GM20431 (cell line): ENCODE measurements at regions not wholly inside any gene's neighbourhood (a gene's known extent, or its start where the extent isn't known, plus 50 kb on each side); places are given as distances from the start of the nearest gene placed in this dataset.
"Not testable (repeated sequence)": the region's sequence is repeated elsewhere in the genome, so short reads cannot be mapped to it uniquely, and the experiment has no call there.

ENCODE experiments used
- in situ Hi-C: fragments of 300-500 bp; cut with MseI, MboI; formaldehyde crosslinking; loops from one replicate; pipeline ENCODE4 v1.15.0; 2020; ENCODE audit warnings: low sequenced_read_pairs; ENCODE audit not compliant: unreplicated experiment

GRCh38 chr22:34639911-34640310, 426.0 kb upstream of the ISX start:
- in situ Hi-C loops, result no loop called here

GRCh38 chr22:34645375-34645774, 420.6 kb upstream of the ISX start:
- in situ Hi-C loops, result no loop called here

GRCh38 chr22:34669001-34669400, 397.0 kb upstream of the ISX start:
- in situ Hi-C loops, result no loop called here

DNA sequence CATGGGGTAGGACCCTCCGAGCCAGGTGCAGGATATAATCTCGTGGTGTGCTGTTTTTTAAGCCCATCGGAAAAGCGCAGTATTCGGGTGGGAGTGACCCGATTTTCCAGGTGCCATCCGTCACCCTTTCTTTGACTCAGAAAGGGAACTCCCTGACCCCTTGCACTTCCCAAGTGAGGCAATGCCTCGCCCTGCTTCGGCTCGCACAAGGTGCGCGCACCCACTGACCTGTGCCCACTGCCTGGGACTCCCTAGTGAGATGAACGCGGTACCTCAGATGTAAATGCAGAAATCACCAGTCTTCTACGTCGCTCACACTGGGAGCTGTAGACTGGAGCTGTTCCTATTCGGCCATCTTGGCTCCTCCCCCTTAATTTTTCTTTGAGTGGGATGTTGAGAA, 382.9 kb upstream of the ISX start:
- in situ Hi-C loops, result not testable (repeated sequence)

DNA sequence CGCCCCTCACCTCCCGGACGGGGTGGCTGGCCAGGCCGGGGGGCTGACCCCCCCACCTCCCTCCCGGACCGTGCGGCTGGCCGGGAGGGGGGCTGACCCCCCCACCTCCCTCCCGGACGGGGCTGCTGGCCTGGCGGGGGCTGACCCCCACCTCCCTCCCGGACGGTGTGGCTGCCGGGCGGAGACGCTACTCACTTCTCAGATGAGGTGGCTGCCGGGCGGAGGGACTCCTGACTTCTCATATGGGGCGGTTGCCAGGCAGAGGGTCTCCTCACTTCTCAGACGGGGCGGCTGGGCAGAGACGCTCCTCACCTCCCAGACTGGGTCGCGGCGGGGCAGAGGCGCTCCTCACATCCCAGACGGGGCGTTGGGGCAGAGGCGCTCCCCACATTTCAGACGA, 381.7 kb upstream of the ISX start:
- in situ Hi-C loops, result not testable (repeated sequence)

DNA sequence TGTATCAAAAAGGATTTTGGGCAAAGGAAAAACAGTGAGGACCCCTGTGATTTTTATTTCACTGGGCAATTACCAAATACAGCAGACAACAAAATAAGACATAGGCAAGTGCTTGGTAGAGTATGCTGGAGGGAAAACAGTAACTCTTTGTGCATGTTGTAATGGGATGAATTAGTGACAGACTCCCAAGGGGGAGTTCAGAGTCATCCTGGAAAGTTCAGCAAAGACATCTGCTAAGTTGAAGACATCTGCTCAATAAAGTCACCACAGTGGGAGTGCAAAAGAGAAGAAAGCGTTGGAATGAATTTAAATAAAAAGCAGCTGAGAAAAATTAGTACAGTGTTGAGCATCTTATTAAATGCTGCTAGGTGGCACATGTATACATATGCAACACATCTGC, 378.8 kb upstream of the ISX start:
- in situ Hi-C loops, result no loop called here

- in situ Hi-C loops, result no loop called here
Observed at GRCh38 chr22:34688825-34689224, 377.1 kb upstream of the ISX start.

DNA sequence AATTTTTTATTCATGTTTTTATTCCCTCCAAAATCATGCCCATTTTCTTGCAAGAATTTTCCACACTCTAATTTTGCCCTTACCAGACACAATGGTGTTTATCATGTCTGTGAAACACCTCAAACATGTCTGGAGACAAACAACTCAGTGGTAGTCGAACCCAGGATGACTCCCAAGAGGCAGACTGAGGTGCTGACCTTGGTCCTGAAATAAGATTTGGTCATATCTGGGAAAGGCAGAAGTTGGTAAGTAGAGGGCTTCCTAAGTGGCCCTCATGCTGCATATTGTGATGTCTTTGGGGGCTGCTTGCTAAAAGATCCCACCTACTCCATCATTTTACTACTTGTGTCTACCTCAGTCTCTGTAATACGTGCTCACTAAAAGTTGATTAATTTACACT, 369.4 kb upstream of the ISX start:
- in situ Hi-C loops, result no loop called here

DNA sequence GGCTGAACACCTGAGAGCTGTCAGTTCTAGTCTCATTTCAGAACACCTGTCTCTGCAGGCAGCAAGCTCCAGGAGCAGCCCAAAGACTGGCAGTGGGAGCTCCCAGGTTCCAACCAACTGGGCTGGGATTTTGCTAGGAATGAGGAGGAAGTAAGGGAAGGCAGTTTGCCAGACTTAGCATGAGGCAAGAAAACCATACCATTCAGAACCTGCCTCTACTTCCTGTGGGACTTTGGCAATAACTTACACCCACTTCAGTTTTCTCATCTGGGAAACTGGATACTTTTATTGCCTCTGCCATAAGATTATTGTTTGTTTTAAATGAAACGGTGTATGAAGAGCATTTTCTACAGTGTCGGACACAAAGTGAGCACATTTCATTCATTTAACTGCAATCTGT, 363.7 kb upstream of the ISX start:
- in situ Hi-C loops, result no loop called here

GRCh38 chr22:34709641-34710040, 356.3 kb upstream of the ISX start:
- in situ Hi-C loops, result no loop called here

- in situ Hi-C loops, result no loop called here
Observed at GRCh38 chr22:34722901-34723300, 343.1 kb upstream of the ISX start.

DNA sequence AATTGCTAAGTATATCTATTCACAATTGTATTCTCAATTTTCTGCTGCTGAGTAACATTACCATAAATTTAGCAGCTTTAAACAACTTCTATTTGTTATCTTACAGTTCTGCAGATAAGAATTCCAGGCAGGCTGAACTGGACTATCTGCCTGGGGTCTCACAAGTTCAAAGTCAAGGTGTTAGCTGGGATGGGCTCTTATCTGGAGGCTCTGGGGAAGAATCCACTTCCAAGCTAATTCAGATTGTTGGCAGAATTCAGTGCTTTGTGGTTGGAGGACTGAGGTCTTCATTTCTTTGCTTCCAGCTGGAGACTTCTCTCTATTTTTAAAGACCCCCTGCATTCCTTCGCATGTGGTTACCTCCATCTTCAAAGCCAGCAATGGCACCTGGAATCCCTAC, 329.9 kb upstream of the ISX start:
- in situ Hi-C loops, result no loop called here

- in situ Hi-C loops, result no loop called here
Observed at GRCh38 chr22:34738661-34739400, 327.1 kb upstream of the ISX start.

DNA sequence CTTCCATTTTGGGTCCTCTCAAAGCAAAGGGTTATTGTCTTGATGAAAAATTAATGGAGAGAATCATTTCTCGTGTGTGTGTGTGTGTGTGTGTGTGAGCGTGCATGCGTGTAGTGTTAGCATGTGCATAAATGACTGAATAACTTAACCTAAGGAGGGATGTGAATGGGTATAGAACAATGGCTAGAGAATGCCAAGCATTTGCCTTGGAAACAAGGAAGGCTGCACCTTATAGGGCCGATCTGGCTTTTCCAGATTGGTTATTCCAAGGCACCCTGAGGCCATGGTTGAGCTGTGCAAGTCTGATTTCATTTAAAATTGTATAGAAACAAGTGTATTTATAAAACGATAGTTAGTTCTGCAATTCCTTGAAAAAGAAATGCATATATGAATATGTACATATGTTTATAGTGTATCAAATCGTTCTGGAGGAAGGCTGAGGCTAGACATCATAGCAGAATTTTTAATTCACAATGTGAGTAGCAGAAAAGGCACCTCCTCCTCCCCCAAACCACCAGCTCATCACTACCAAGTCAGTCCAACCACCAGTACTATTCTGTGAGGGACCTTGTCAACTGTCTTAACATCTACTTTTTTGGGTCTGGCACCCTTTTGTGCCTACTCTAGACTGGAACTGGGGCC, 322.7 kb upstream of the ISX start:
- in situ Hi-C loops, result no loop called here

- in situ Hi-C loops, result no loop called here
Observed at GRCh38 chr22:34760276-34761008, 305.5 kb upstream of the ISX start.

DNA sequence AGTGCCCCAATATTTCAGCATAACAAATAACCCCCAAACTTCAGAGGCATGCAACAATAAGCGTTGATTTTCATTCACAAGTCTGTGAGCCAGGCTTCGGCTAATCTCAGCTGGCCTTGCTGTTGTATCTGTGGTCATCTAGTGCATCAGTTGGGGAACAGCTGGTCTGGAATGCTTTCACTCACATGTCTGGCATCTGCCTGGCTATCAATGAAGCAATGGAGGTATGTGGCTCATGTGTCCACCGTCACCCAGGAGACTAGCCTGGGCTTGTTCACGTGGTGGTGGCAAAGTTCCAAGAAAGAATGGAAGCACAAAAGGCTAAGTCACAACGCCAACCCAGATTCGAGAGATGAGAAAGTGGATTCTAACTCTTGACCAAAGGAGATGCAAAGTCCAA, 304.8 kb upstream of the ISX start:
- in situ Hi-C loops, result no loop called here

GRCh38 chr22:34763496-34763895, 302.5 kb upstream of the ISX start:
- in situ Hi-C loops, result no loop called here

- in situ Hi-C loops, result no loop called here
Observed at GRCh38 chr22:34765115-34765514, 300.8 kb upstream of the ISX start.

DNA sequence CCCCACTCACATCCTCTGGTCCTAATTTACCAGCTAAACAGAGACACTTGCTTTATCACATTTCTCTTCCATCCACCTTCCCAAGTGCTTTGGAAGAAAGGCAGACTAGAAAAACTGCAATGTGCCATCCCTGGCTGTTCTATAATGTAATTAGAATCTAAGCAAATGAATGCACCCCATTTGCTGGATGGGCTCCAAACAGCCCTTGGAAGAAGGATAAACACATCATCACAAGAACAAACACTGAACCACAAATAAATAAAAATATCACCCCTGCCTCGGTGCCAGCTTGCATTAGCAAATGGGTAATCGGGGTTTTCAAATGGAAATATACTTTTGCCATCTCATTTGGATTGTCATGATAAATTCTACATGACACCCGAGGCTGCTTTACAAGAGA, 296.6 kb upstream of the ISX start:
- in situ Hi-C loops, result no loop called here

- in situ Hi-C loops, result no loop called here
Observed at GRCh38 chr22:34776817-34777216, 289.1 kb upstream of the ISX start.

DNA sequence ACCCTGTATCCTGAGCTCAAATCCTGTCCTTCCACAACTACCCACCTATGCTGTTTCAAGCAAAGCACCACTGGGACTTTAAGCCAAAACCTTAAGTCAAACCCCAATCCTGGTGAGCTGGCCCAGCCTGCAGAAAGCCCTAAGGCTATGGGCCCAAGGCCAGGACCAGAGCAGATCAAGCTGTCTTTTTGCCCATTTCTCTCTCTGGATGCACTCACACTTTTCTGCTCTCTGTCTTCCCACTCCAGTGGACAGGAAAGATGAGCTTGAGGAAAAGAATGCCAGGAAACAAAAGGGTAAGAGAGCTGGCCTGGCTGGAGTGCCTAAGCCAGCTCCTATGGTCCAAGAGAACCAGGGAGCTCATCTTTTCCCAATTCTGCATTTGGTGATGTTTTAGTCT, 284.3 kb upstream of the ISX start:
- in situ Hi-C loops, result no loop called here
